ENCODE measurements at regions not wholly inside any gene's neighbourhood (a gene's known extent, or its start where the extent isn't known, plus 50 kb on each side); places are given as distances from the start of the nearest gene placed in this dataset.

DNA sequence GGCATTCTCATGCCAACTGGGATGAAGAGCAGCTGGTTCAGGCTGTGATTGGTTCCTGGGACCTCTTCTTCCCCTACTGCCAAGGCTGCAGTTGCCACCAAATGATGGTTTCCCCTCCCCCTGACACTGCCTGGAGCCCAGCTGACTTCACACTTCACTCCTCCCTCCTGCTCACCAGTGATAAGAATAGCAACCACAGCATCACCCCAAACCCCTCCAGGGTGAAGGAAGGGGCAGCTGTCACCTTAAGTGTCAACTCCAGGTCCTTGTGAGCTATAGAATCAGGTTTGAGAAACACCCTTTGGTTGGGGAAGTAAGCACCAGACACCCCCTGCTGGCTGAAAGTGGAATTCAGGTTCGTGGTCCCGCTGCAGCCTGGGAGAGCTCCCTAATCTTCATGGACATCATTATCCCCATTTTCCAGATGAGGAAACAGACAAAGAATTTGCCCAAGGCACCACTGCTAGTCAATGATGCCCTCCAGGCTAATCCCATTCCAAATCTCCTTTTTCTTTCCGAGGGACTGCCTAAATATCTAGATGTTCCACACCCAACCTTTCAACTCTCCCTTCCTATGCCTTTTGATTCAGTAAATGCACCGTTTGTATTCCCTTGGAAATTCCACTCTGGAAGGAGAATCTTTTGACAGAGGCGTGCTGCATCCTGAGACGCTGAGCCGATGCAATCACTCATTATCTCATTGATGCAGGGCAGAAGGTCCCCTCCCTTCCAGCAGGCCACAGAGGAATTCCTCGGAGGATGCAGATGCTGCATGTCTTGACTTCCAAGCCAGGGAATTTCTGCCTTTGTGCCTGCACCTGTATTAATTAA lies 50.6 kb upstream of the UQCRFS1 start:
- Mint-ChIP-seq H3K4me3 (ENCODE audit: low read depth) (no peak overlapping the region), H3K27me3 (peaks cover 21% of the 10 kb centered on the region), H3K36me3 (ENCODE audit: insufficient read depth) (no peaks in the 10 kb centered on the region), H3K4me1 (ENCODE audit: low read depth) (peaks cover 2% of the 10 kb centered on the region), H3K9me3 (ENCODE audit: low read depth) (no peaks in the 10 kb centered on the region), H3K27ac (no peak overlapping the region)
- TF ChIP-seq, protein P1, sequence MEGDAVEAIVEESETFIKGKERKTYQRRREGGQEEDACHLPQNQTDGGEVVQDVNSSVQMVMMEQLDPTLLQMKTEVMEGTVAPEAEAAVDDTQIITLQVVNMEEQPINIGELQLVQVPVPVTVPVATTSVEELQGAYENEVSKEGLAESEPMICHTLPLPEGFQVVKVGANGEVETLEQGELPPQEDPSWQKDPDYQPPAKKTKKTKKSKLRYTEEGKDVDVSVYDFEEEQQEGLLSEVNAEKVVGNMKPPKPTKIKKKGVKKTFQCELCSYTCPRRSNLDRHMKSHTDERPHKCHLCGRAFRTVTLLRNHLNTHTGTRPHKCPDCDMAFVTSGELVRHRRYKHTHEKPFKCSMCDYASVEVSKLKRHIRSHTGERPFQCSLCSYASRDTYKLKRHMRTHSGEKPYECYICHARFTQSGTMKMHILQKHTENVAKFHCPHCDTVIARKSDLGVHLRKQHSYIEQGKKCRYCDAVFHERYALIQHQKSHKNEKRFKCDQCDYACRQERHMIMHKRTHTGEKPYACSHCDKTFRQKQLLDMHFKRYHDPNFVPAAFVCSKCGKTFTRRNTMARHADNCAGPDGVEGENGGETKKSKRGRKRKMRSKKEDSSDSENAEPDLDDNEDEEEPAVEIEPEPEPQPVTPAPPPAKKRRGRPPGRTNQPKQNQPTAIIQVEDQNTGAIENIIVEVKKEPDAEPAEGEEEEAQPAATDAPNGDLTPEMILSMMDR (IDR thresholded peaks at IDR 0.05; ENCODE audit: unreplicated experiment), result peak; percentile 84
- peak; percentile 46 for DNase-seq (ENCODE audit: low spot score, unreplicated experiment)

DNA sequence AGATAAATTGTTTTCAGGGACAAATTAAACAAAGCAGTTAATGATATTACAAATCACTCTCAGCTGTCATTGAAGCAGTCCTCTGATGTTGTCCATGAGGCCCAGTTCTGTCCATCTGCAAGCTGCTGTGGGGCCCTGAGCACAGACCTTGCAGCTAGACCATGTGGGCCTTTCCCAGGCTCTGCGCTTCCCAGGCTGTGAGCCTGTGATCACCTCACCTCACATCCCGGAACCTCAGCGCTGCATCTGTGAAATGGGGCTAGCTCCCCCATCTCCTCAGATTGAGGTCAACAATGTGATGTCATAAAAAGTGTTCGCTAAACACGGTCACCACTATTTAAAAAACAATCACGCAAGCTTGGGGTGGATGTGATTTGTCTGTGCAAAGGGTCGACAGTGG lies 51.9 kb upstream of the UQCRFS1 start:
- Mint-ChIP-seq H3K36me3 (ENCODE audit: insufficient read depth) (no peaks in the 10 kb centered on the region), H3K27me3 (peaks cover 29% of the 10 kb centered on the region), H3K27ac (no peak overlapping the region), H3K4me3 (ENCODE audit: low read depth) (no peak overlapping the region), H3K9me3 (ENCODE audit: low read depth) (no peaks in the 10 kb centered on the region), H3K4me1 (ENCODE audit: low read depth) (peaks cover 2% of the 10 kb centered on the region)
- TF ChIP-seq, protein P1 (IDR thresholded peaks at IDR 0.05; ENCODE audit: unreplicated experiment), result no peak
- DNase-seq (ENCODE audit: low spot score, unreplicated experiment), result no peak

DNA sequence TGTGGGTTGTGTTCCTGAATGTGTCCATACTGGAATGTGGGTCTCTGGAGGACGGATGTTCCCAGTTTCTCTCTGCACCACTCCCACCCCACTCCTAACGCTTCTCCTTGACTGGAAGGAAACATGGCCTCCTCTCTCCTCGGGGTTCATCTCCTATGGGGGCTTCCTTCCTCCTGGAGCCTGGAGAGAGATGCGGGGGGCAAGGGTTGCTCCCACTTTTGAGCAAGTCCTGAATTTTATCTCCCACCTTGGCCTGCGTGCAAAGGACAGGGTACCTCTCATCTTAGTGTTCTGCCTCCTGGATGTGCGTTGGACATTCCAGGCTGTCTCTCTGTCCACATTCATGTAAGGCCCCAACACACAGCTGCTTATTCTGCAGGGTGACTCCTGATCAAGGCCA lies 52.5 kb upstream of the UQCRFS1 start:
- DNase-seq (ENCODE audit: low spot score, unreplicated experiment), result no peak
- H3K27me3 Mint-ChIP-seq, result peaks cover 29% of the 10 kb centered on the region
- TF ChIP-seq, protein P1 (IDR thresholded peaks at IDR 0.05; ENCODE audit: unreplicated experiment), result no peak
- no peaks in the 10 kb centered on the region for H3K9me3 Mint-ChIP-seq (ENCODE audit: low read depth)
- peaks cover 2% of the 10 kb centered on the region for H3K4me1 Mint-ChIP-seq (ENCODE audit: low read depth)
- no peak overlapping the region for H3K4me3 Mint-ChIP-seq (ENCODE audit: low read depth)
- H3K36me3 Mint-ChIP-seq (ENCODE audit: insufficient read depth), result no peaks in the 10 kb centered on the region
- H3K27ac Mint-ChIP-seq, result no peak overlapping the region

DNA sequence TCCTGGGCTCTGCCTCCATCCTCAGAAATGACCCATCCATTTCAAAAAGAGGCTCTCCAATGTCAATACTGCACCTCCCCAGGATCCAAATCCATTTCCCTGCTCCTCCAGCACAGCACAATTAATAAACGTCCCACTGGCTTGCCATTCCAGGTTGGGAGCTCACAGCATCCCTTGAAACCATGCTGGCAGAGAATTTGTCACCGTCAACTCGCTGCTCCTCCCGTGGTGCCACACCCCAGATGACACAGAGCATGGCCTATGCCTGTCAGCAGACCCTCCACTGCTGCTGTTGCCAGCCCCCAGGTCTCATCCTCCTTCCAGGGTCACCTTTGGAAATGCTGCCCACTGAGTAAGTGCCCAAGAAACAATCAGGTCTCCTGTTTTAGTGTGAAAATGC lies 53.0 kb upstream of the UQCRFS1 start:
- TF ChIP-seq, protein P1 (IDR thresholded peaks at IDR 0.05; ENCODE audit: unreplicated experiment), result no peak
- Mint-ChIP-seq H3K9me3 (ENCODE audit: low read depth) (no peaks in the 10 kb centered on the region), H3K4me1 (ENCODE audit: low read depth) (peaks cover 2% of the 10 kb centered on the region), H3K27me3 (peaks cover 29% of the 10 kb centered on the region), H3K4me3 (ENCODE audit: low read depth) (no peak overlapping the region), H3K36me3 (ENCODE audit: insufficient read depth) (no peaks in the 10 kb centered on the region), H3K27ac (no peak overlapping the region)
- no peak for DNase-seq (ENCODE audit: low spot score, unreplicated experiment)

DNA sequence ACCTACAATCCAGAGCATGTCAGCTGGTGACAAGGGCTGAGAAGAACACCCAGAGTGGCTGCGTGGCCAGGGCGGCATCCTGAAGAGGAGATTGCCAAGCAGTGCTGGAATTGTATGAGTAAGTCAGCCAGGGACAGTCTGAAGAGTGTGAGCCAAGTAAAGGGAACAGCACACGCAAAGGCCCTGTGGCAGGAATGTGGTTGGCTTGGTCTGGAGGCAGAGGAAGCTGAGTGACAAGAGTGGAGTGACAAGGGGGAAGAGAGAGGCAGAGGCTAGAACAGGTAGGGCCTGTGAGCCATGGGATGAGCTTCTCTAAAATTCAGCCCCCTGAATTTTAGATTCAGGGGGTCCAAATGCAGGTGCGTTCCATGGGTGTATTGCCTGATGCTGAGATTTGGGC lies 53.7 kb upstream of the UQCRFS1 start:
- H3K9me3 Mint-ChIP-seq (ENCODE audit: low read depth), result no peaks in the 10 kb centered on the region
- TF ChIP-seq, protein P1 (IDR thresholded peaks at IDR 0.05; ENCODE audit: unreplicated experiment), result no peak
- no peak for DNase-seq (ENCODE audit: low spot score, unreplicated experiment)
- H3K27ac Mint-ChIP-seq, result no peak overlapping the region
- no peaks in the 10 kb centered on the region for H3K36me3 Mint-ChIP-seq (ENCODE audit: insufficient read depth)
- no peak overlapping the region for H3K4me3 Mint-ChIP-seq (ENCODE audit: low read depth)
- peaks cover 29% of the 10 kb centered on the region for H3K27me3 Mint-ChIP-seq
- H3K4me1 Mint-ChIP-seq (ENCODE audit: low read depth), result peaks cover 2% of the 10 kb centered on the region
